GM19395 (cell line): ENCODE measurements at regions not wholly inside any gene's neighbourhood (a gene's known extent, or its start where the extent isn't known, plus 50 kb on each side); places are given as distances from the start of the nearest gene placed in this dataset.

Experiments used
- ATAC-seq: cut with Tn5 transposase; IDR thresholded peaks from one replicate; pipeline ENCODE4 v1.9.1; 2021; ENCODE audit warnings: mild to moderate bottlenecking, moderate library complexity; ENCODE audit not compliant: unreplicated experiment

GRCh38 chr1:63169057-63169456 is 153.3 kb upstream of the FOXD3 start:
- ATAC-seq: no peak

- no peak for ATAC-seq
Measured at GRCh38 chr1:63173161-63173560, 149.2 kb upstream of the FOXD3 start.

- ATAC-seq: no peak
Measured at GRCh38 chr1:63189677-63190076, 132.7 kb upstream of the FOXD3 start.

- ATAC-seq: no peak
Measured at GRCh38 chr1:63190171-63190570, 132.2 kb upstream of the FOXD3 start.

- no peak for ATAC-seq
Measured at GRCh38 chr1:63198871-63199394, 123.4 kb upstream of the FOXD3 start.

GRCh38 chr1:63199706-63200335 is 122.5 kb upstream of the FOXD3 start:
- ATAC-seq: no peak

GRCh38 chr1:63200676-63201075 is 121.7 kb upstream of the FOXD3 start:
- ATAC-seq: no peak

GRCh38 chr1:63203641-63204040 is 118.7 kb upstream of the FOXD3 start:
- ATAC-seq: no peak

- ATAC-seq: no peak
Measured at GRCh38 chr1:63205776-63206175, 116.6 kb upstream of the FOXD3 start.

- ATAC-seq: no peak
Measured at GRCh38 chr1:63214553-63214952, 107.8 kb upstream of the FOXD3 start.

- ATAC-seq: no peak
Measured at GRCh38 chr1:63223426-63223825, 98.9 kb upstream of the FOXD3 start.

GRCh38 chr1:63230722-63231121 is 91.6 kb upstream of the FOXD3 start:
- ATAC-seq: no peak

- ATAC-seq: no peak
Measured at GRCh38 chr1:63238721-63239120, 83.6 kb upstream of the FOXD3 start.

- ATAC-seq: no peak
Measured at GRCh38 chr1:63245186-63245585, 77.2 kb upstream of the FOXD3 start.

GRCh38 chr1:63248216-63248615 is 74.2 kb upstream of the FOXD3 start:
- no peak for ATAC-seq

GRCh38 chr1:63255153-63255552 is 67.2 kb upstream of the FOXD3 start:
- no peak for ATAC-seq

GRCh38 chr1:63261736-63262458 is 60.5 kb upstream of the FOXD3 start:
- no peak for ATAC-seq

- ATAC-seq: no peak
Measured at GRCh38 chr1:63262459-63262770, 60.0 kb upstream of the FOXD3 start.

- no peak for ATAC-seq
Measured at GRCh38 chr1:63264161-63264560, 58.2 kb upstream of the FOXD3 start.

- ATAC-seq: no peak
Measured at GRCh38 chr1:63266857-63267256, 55.5 kb upstream of the FOXD3 start.

GRCh38 chr1:63268876-63269275 is 53.5 kb upstream of the FOXD3 start:
- no peak for ATAC-seq

- ATAC-seq: no peak
Measured at GRCh38 chr1:63269571-63269970, 52.8 kb upstream of the FOXD3 start.
